Osteocyte (in vitro differentiated cells): ENCODE measurements at regions not wholly inside any gene's neighbourhood (a gene's known extent, or its start where the extent isn't known, plus 50 kb on each side); places are given as distances from the start of the nearest gene placed in this dataset.

Experiments used
- DNase-seq: peaks from one replicate; pipeline ENCODE4 v3.0.0; 2021; ENCODE audit warnings: mixed read lengths; ENCODE audit not compliant: unreplicated experiment; ENCODE audit errors: extremely low spot score
- H3K27ac Mint-ChIP-seq: one replicate; pipeline ENCODE4 v1.8.0; 2021; ENCODE audit warnings: mild to moderate bottlenecking, mixed read lengths; ENCODE audit not compliant: unreplicated experiment
- H3K27me3 Mint-ChIP-seq: one replicate; pipeline ENCODE4 v1.8.0; 2021; ENCODE audit warnings: mixed read lengths; ENCODE audit not compliant: unreplicated experiment
- H3K36me3 Mint-ChIP-seq: one replicate; pipeline ENCODE4 v1.8.0; 2021; ENCODE audit warnings: mixed read lengths; ENCODE audit not compliant: unreplicated experiment
- H3K4me1 Mint-ChIP-seq: one replicate; pipeline ENCODE4 v1.8.0; 2021; ENCODE audit warnings: mixed read lengths; ENCODE audit not compliant: unreplicated experiment
- H3K4me3 Mint-ChIP-seq: one replicate; pipeline ENCODE4 v1.8.0; 2021; ENCODE audit warnings: mild to moderate bottlenecking, moderate library complexity, mixed read lengths; ENCODE audit not compliant: unreplicated experiment
- H3K9me3 Mint-ChIP-seq: one replicate; pipeline ENCODE4 v1.8.0; 2021; ENCODE audit warnings: mixed read lengths; ENCODE audit not compliant: unreplicated experiment
- TF ChIP-seq, protein P1 (sequence below): fragments of 200-600 bp; sonication (generic); IDR thresholded peaks from 2 replicates; pipeline ENCODE4 v1.5.0; 2021; ENCODE audit warnings: antibody characterized with exemption, mild to moderate bottlenecking, moderate library complexity

DNA sequence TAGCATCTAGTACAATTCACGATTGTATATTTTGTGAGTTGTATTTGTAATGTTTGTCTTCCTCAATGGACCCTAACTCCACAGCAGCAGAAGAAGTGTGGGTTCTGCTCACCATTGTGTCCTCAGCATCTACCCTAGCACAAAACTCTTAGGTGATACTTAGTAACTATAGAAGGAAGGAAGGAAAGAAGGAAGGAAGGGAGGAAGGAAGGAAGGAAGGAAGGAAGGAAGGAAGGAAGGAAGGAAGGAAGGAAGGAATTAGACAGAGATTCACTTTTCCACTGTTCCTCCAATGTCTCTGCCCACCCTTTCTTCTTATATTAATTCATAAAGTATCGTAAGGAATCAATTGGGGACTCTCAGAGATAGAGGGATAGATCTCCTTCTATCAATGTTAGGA lies 288.2 kb downstream of the NFIB start:
- H3K36me3 Mint-ChIP-seq = no peaks in the 10 kb centered on the region
- H3K4me1 Mint-ChIP-seq = peaks cover 32% of the 10 kb centered on the region
- TF ChIP-seq, protein P1, sequence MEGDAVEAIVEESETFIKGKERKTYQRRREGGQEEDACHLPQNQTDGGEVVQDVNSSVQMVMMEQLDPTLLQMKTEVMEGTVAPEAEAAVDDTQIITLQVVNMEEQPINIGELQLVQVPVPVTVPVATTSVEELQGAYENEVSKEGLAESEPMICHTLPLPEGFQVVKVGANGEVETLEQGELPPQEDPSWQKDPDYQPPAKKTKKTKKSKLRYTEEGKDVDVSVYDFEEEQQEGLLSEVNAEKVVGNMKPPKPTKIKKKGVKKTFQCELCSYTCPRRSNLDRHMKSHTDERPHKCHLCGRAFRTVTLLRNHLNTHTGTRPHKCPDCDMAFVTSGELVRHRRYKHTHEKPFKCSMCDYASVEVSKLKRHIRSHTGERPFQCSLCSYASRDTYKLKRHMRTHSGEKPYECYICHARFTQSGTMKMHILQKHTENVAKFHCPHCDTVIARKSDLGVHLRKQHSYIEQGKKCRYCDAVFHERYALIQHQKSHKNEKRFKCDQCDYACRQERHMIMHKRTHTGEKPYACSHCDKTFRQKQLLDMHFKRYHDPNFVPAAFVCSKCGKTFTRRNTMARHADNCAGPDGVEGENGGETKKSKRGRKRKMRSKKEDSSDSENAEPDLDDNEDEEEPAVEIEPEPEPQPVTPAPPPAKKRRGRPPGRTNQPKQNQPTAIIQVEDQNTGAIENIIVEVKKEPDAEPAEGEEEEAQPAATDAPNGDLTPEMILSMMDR = no peak
- no peak overlapping the region for H3K4me3 Mint-ChIP-seq
- no peak overlapping the region for H3K27ac Mint-ChIP-seq
- H3K9me3 Mint-ChIP-seq = no peaks in the 10 kb centered on the region
- no peak for DNase-seq
- peaks cover 8% of the 10 kb centered on the region for H3K27me3 Mint-ChIP-seq

DNA sequence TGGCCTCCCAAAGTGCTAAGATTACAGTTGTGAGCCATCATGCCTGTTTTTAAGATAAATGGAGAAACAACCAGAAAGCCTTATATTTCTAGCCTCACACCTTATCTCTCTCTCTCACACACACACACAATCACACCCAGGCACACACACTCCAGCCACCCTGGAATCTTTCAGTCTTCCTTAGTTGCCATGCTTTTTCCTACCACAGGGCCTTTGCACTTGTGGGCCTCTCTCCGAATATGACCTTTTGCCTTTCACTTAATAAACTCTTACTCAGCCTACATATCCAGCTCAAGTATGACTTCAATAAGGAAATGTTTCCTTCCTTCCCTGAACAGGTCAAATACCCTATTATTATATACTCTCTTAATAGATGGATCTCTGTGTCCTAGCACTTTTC lies 290.7 kb downstream of the NFIB start:
- H3K4me3 Mint-ChIP-seq = no peak overlapping the region
- H3K36me3 Mint-ChIP-seq = no peaks in the 10 kb centered on the region
- peaks cover 18% of the 10 kb centered on the region for H3K4me1 Mint-ChIP-seq
- H3K27ac Mint-ChIP-seq = no peak overlapping the region
- no peak for DNase-seq
- TF ChIP-seq, protein P1 = no peak
- no peaks in the 10 kb centered on the region for H3K9me3 Mint-ChIP-seq
- peaks cover 26% of the 10 kb centered on the region for H3K27me3 Mint-ChIP-seq

DNA sequence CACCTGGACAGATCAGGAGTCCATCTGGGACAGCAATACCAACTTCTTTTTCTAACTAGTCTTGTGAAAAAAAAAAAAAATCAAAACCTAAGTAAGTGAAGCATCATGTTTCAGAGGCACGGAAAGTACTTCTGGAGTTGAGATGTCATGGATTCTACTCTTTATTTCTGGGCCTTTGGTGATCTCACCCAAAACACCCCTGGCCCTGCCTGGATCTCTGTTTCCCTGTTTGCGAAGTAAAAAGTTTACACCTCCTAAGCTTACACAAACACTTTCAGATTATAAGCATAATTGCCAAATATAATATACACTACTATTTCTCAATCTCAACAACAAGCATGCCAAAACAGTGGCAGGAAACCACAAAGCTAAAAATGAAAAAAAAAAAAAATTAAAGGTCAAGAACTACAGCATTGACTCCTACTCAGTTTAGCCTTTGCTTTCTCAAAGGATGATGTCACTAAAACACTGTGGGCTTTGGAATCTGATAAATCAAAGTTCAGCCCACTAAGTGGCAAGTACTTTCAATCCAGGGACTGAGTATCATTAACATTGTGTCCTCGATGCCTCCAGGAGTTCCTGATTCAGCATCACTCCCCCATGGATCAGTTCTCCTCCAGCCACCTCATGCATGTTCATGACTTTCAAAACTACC lies 291.9 kb downstream of the NFIB start:
- TF ChIP-seq, protein P1 = no peak
- Mint-ChIP-seq H3K9me3 (no peaks in the 10 kb centered on the region), H3K4me3 (no peak overlapping the region), H3K36me3 (no peaks in the 10 kb centered on the region), H3K27me3 (peaks cover 33% of the 10 kb centered on the region), H3K4me1 (peaks cover 15% of the 10 kb centered on the region), H3K27ac (no peak overlapping the region)
- no peak for DNase-seq

DNA sequence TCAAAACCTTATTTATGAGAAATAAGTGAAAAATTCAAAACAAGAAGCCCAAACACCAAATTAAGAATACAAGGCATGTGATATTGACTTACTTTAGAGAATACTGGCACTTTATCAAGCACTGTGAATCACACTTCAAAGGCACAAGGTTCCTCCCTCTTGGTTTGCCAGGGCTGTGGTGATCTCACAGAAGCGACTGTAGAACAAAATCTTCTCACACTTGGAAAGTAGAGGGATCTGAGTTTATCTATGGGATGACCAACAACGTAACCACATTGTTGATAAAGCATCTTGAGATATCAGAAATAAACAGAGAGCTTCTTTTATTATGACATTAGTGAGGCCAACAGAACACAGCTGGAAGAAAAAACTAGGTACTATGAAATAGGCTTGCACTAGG lies 295.9 kb downstream of the NFIB start:
- Mint-ChIP-seq H3K36me3 (no peaks in the 10 kb centered on the region), H3K4me1 (peaks cover 12% of the 10 kb centered on the region), H3K4me3 (no peak overlapping the region), H3K27me3 (peaks cover 31% of the 10 kb centered on the region), H3K27ac (no peak overlapping the region), H3K9me3 (no peaks in the 10 kb centered on the region)
- DNase-seq = no peak
- TF ChIP-seq, protein P1 = no peak

DNA sequence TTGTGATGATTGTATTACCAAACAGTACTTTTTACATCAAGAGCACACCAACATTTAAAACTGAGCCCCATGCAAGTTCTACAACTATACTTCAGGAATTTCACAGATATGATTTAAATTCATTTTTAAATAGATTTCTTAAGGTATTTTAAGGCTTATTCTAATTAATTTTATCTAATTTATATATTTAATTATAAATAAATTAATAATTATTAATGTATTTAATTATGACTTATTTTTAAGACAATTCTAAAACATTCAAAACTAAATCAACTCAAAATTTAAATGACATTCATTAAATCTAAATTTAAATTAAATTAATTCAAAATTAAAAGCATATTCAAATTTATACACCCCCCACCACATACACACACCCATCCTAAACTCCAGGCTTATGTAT lies 299.2 kb downstream of the NFIB start:
- H3K9me3 Mint-ChIP-seq = no peaks in the 10 kb centered on the region
- H3K4me1 Mint-ChIP-seq = no peaks in the 10 kb centered on the region
- TF ChIP-seq, protein P1 = no peak

More for the DNA sequence above, 299.2 kb downstream of the NFIB start:
- no peak overlapping the region for H3K4me3 Mint-ChIP-seq
- H3K27ac Mint-ChIP-seq = no peak overlapping the region
- peaks cover 27% of the 10 kb centered on the region for H3K27me3 Mint-ChIP-seq
- no peak for DNase-seq
- no peaks in the 10 kb centered on the region for H3K36me3 Mint-ChIP-seq
